ENCODE measurements at regions not wholly inside any gene's neighbourhood (a gene's known extent, or its start where the extent isn't known, plus 50 kb on each side); places are given as distances from the start of the nearest gene placed in this dataset.
"Not testable (repeated sequence)": the region's sequence is repeated elsewhere in the genome, so short reads cannot be mapped to it uniquely, and the experiment has no call there.

GRCh38 chr16:33712851-33713709, 253.7 kb downstream of the TP53TG3F start:
- H3K27me3 ChIP-seq (replicated peaks; ENCODE audit: insufficient read depth, low read length); H3K4me1 ChIP-seq (ENCODE audit: low read length); H3K4me3 ChIP-seq (ENCODE audit: low read length); H3K4me2 ChIP-seq (ENCODE audit: low read depth, low read length); H3K9me2 ChIP-seq (replicated peaks; ENCODE audit: insufficient read depth, low read length); H3K79me2 ChIP-seq (ENCODE audit: low read length); H3K36me3 ChIP-seq (replicated peaks; ENCODE audit: insufficient read depth, low read length); H3K27ac ChIP-seq (ENCODE audit: low read length); H2AFZ ChIP-seq (ENCODE audit: low read length); H3K9me3 ChIP-seq (replicated peaks; ENCODE audit: insufficient read depth, low read length); H3F3A ChIP-seq (ENCODE audit: insufficient read depth, low read length); DNase-seq; H4K20me1 ChIP-seq (ENCODE audit: insufficient read depth, low read length); H3K9ac ChIP-seq (ENCODE audit: low read length): not testable (repeated sequence)

DNA sequence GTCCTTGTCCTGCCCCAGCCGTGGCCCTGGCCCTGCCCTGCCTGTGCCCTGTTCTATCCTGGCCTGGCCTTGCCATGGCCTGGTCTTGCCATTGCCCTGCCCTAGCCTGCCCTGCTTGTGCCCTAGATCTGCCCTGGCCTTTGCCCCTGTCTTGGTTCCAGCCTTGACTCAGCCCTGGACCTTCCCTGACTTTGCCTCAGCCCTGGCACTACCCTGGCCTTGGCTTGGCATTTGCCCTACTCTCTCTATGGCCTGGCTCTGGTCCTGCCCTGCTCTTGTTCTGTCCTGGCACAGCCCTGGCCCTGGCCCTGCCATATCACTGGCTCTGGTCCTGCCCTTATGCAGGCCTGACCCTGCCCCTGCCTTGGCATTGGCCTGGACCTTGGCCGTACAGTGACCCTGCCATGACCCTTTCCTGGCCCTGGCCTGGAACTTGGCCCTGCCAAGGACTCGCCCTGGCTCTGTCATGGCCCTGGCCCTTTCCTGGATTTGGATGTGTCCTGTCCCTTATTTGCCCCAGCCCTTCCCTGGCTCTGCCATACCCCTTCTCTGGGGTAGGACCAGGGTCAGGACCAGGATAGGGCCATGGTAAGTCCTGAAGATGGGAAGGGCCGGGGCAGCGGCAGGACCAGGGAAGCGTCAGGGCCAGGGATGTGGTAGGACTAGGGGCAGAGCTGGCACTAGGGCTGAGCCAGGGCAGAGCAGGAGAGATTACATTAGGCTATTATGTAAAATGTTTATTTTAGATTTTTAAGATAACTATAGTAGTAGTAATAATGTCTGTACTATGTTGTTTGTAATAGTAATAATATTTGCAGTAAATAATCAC, 254.5 kb downstream of the TP53TG3F start:
- H3K27me3 ChIP-seq (replicated peaks; ENCODE audit: insufficient read depth, low read length); H2AFZ ChIP-seq (ENCODE audit: low read length); H3K4me2 ChIP-seq (ENCODE audit: low read depth, low read length); H4K20me1 ChIP-seq (ENCODE audit: insufficient read depth, low read length); H3K9ac ChIP-seq (ENCODE audit: low read length); H3K36me3 ChIP-seq (replicated peaks; ENCODE audit: insufficient read depth, low read length); H3K27ac ChIP-seq (ENCODE audit: low read length); H3K9me3 ChIP-seq (replicated peaks; ENCODE audit: insufficient read depth, low read length); H3K9me2 ChIP-seq (replicated peaks; ENCODE audit: insufficient read depth, low read length); H3K4me1 ChIP-seq (ENCODE audit: low read length); H3K4me3 ChIP-seq (ENCODE audit: low read length); H3F3A ChIP-seq (ENCODE audit: insufficient read depth, low read length); H3K79me2 ChIP-seq (ENCODE audit: low read length); DNase-seq: not testable (repeated sequence)

DNA sequence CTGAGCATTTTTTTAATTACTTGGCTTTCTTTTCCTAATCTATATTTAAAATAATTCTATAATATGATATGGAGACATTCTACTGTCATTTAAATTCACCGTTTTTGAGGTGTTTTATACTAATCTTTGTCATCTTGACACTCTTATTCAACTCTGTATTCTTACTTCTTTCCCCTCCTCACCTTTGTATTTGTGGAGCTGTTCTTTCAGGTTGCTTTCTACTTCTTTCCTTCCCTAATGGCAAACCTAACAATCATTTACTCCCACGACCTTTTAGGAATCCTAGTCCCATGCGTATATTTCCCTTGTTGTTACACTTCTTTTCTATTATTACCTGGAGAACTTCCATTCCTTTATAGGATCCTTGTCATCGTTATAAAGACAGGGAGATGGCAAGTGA, 271.8 kb downstream of the TP53TG3F start:
- not testable (repeated sequence) for DNase-seq; H3K27me3 ChIP-seq (replicated peaks; ENCODE audit: insufficient read depth, low read length); H3F3A ChIP-seq (ENCODE audit: insufficient read depth, low read length); H3K79me2 ChIP-seq (ENCODE audit: low read length); H3K9me2 ChIP-seq (replicated peaks; ENCODE audit: insufficient read depth, low read length); H3K4me3 ChIP-seq (ENCODE audit: low read length); H3K4me1 ChIP-seq (ENCODE audit: low read length); H2AFZ ChIP-seq (ENCODE audit: low read length); H3K9me3 ChIP-seq (replicated peaks; ENCODE audit: insufficient read depth, low read length); H3K9ac ChIP-seq (ENCODE audit: low read length); H4K20me1 ChIP-seq (ENCODE audit: insufficient read depth, low read length); H3K36me3 ChIP-seq (replicated peaks; ENCODE audit: insufficient read depth, low read length); H3K27ac ChIP-seq (ENCODE audit: low read length); H3K4me2 ChIP-seq (ENCODE audit: low read depth, low read length)

GRCh38 chr16:33734650-33735049, 275.2 kb downstream of the TP53TG3F start:
- not testable (repeated sequence) for H3K79me2 ChIP-seq (ENCODE audit: low read length); H4K20me1 ChIP-seq (ENCODE audit: insufficient read depth, low read length); H3K36me3 ChIP-seq (replicated peaks; ENCODE audit: insufficient read depth, low read length); H3K4me2 ChIP-seq (ENCODE audit: low read depth, low read length); DNase-seq; H3K27me3 ChIP-seq (replicated peaks; ENCODE audit: insufficient read depth, low read length); H3K4me3 ChIP-seq (ENCODE audit: low read length); H3K9me3 ChIP-seq (replicated peaks; ENCODE audit: insufficient read depth, low read length); H3F3A ChIP-seq (ENCODE audit: insufficient read depth, low read length); H2AFZ ChIP-seq (ENCODE audit: low read length); H3K4me1 ChIP-seq (ENCODE audit: low read length); H3K9ac ChIP-seq (ENCODE audit: low read length); H3K9me2 ChIP-seq (replicated peaks; ENCODE audit: insufficient read depth, low read length); H3K27ac ChIP-seq (ENCODE audit: low read length)

DNA sequence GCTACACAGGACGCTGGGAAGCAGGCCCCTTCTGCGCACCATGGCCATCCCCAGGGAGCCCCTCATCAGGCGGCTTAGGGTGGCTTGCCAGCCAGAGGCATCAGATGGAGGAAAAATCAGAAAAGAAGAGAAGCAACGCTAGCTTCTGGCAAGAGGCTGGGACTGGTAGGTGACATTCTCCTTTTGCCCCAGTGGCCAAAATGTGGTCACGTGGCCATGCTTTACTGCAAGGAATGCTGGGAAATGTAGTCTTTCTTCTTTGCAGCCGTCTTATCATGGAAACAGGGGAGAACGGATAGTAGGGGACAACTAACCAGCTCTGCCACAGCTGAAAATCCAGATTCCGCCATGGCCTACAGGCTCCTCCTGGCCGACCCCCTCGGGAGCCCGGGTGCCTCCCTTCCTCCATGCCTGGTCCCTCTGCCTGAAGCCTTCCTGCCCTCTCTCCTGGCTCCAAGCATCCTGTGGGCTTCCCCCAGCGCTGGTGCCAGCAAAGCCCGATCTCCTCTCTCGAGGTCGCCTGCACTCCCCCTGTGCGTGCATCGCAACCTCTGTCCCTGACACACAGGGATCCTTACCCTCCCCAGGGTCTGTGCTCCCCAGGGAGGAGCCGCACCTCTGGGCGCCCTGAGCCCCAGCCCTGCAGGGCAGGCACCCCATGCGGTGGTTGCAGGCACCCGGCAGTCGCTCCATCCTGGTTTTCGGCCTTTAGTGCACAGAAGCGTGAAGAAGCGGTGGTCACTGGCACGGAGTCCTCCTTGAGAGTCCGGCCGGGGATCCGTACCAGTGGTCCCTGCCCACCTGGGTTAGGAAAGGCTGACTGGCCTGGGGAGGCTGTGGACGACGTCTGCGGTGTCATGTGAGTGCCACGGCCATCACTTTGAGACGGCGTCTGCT, 307.7 kb downstream of the TP53TG3F start:
- H3K9me2 ChIP-seq (replicated peaks; ENCODE audit: insufficient read depth, low read length); H3K27ac ChIP-seq (ENCODE audit: low read length); H3K4me2 ChIP-seq (ENCODE audit: low read depth, low read length): not testable (repeated sequence)

DNA sequence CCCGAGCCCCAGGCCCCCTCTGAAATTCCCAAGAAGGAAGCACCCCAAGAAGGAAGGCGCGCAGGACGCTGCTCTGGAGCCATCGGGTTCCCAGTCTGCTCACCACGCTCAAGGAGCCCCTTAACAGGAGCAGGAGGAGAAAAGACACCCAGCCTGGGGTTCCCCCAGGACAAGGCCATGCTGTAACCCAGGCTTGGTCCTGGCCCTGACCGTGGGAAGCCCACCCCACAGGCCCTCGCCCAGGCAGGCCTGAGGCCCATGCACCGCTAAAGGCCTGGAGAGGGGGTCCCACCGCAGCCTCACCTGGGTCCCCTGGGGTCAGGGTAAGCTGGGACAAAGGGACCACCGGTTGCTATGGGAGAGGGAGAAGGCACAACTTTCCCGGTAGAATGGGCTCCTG, 309.3 kb downstream of the TP53TG3F start:
- DNase-seq = not testable (repeated sequence)

More for the DNA sequence above, 307.7 kb downstream of the TP53TG3F start:
- DNase-seq; H3K36me3 ChIP-seq (replicated peaks; ENCODE audit: insufficient read depth, low read length); H3K79me2 ChIP-seq (ENCODE audit: low read length); H2AFZ ChIP-seq (ENCODE audit: low read length); H4K20me1 ChIP-seq (ENCODE audit: insufficient read depth, low read length); H3F3A ChIP-seq (ENCODE audit: insufficient read depth, low read length); H3K9me3 ChIP-seq (replicated peaks; ENCODE audit: insufficient read depth, low read length); H3K27me3 ChIP-seq (replicated peaks; ENCODE audit: insufficient read depth, low read length); H3K4me1 ChIP-seq (ENCODE audit: low read length); H3K9ac ChIP-seq (ENCODE audit: low read length); H3K4me3 ChIP-seq (ENCODE audit: low read length): not testable (repeated sequence)

GRCh38 chr16:33769180-33769846, 309.9 kb downstream of the TP53TG3F start:
- not testable (repeated sequence) for H3K4me2 ChIP-seq (ENCODE audit: low read depth, low read length); DNase-seq; H3K4me3 ChIP-seq (ENCODE audit: low read length); H3K27me3 ChIP-seq (replicated peaks; ENCODE audit: insufficient read depth, low read length); H2AFZ ChIP-seq (ENCODE audit: low read length); H3K9ac ChIP-seq (ENCODE audit: low read length); H3K79me2 ChIP-seq (ENCODE audit: low read length); H4K20me1 ChIP-seq (ENCODE audit: insufficient read depth, low read length); H3K9me2 ChIP-seq (replicated peaks; ENCODE audit: insufficient read depth, low read length); H3F3A ChIP-seq (ENCODE audit: insufficient read depth, low read length); H3K36me3 ChIP-seq (replicated peaks; ENCODE audit: insufficient read depth, low read length); H3K4me1 ChIP-seq (ENCODE audit: low read length); H3K27ac ChIP-seq (ENCODE audit: low read length); H3K9me3 ChIP-seq (replicated peaks; ENCODE audit: insufficient read depth, low read length)

More for the DNA sequence above, 309.3 kb downstream of the TP53TG3F start:
- not testable (repeated sequence) for H3K36me3 ChIP-seq (replicated peaks; ENCODE audit: insufficient read depth, low read length); H3F3A ChIP-seq (ENCODE audit: insufficient read depth, low read length); H3K9ac ChIP-seq (ENCODE audit: low read length); H3K9me3 ChIP-seq (replicated peaks; ENCODE audit: insufficient read depth, low read length); H2AFZ ChIP-seq (ENCODE audit: low read length); H4K20me1 ChIP-seq (ENCODE audit: insufficient read depth, low read length); H3K4me1 ChIP-seq (ENCODE audit: low read length); H3K4me2 ChIP-seq (ENCODE audit: low read depth, low read length); H3K27ac ChIP-seq (ENCODE audit: low read length); H3K4me3 ChIP-seq (ENCODE audit: low read length); H3K79me2 ChIP-seq (ENCODE audit: low read length); H3K9me2 ChIP-seq (replicated peaks; ENCODE audit: insufficient read depth, low read length); H3K27me3 ChIP-seq (replicated peaks; ENCODE audit: insufficient read depth, low read length)

All from MM.1S (cell line).